SK-N-MC (cell line): ENCODE measurements at regions not wholly inside any gene's neighbourhood (a gene's known extent, or its start where the extent isn't known, plus 50 kb on each side); places are given as distances from the start of the nearest gene placed in this dataset.

Experiments
- EZH2 ChIP-seq: fragments of 200-600 bp; sonication (generic); IDR thresholded peaks from one replicate; pipeline ENCODE4 v1.6.1; 2017; ENCODE audit warnings: antibody characterized with exemption
- FOXP2 ChIP-seq: optimal IDR thresholded peaks from 2 replicates; pipeline ENCODE3; 2011; ENCODE audit warnings: mild to moderate bottlenecking, moderate library complexity; ENCODE audit not compliant: insufficient read depth; ENCODE audit errors: extremely low read length, control extremely low read depth
- POLR2AphosphoS5 ChIP-seq: IDR thresholded peaks from 2 replicates; pipeline ENCODE4 v1.6.1; 2012; ENCODE audit warnings: mild to moderate bottlenecking, low read depth, low read length, borderline replicate concordance

DNA sequence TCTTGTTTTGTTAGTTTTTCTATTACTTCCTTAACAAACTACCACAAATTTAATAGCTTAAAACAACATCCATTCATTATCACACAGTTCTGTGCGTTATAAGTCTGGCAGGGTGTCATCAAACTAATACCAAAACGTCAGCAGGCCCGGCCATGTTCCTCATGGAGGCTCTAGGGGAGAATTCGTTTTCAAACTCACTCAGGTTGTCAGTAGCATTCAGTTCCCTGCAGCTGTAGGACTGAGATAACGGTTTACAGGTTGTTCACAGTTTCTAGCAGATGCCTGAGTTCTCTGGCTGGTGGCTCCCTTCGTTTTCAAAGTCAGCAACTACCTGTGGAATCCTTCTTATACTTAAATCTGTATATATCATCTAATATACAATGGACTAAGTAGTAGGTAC is 72.5 kb upstream of the PRSS16 start:
- no peak for TF ChIP-seq POLR2AphosphoS5
- no peak for TF ChIP-seq EZH2
- TF ChIP-seq FOXP2 = no peak
